NOMO-1 treated with dmso at 0.1 percent for 144 hours (cell line): ENCODE measurements at regions not wholly inside any gene's neighbourhood (a gene's known extent, or its start where the extent isn't known, plus 50 kb on each side); places are given as distances from the start of the nearest gene placed in this dataset.
"Not testable (repeated sequence)": the region's sequence is repeated elsewhere in the genome, so short reads cannot be mapped to it uniquely, and the experiment has no call there.

Source experiments
- DNase-seq: peaks from one replicate; lab custom pipeline; 2025; ENCODE audit not compliant: unreplicated experiment; lab: John Stamatoyannopoulos, UW

GRCh38 chr6:106802139-106802538, 172.4 kb downstream of the CD24 start:
- DNase-seq, result no peak

GRCh38 chr6:106801256-106801655, 171.9 kb downstream of the QRSL1 start:
- DNase-seq, result no peak

- DNase-seq, result no peak
These were observed 171.0 kb downstream of the QRSL1 start for GRCh38 chr6:106800379-106800778.

GRCh38 chr6:106799031-106799894, 169.9 kb downstream of the QRSL1 start:
- DNase-seq, result no peak

- no peak for DNase-seq
These were observed 167.8 kb downstream of the QRSL1 start for GRCh38 chr6:106797186-106797585.

GRCh38 chr6:106796781-106797180, 167.4 kb downstream of the QRSL1 start:
- no peak for DNase-seq

- DNase-seq, result no peak
These were observed 164.8 kb downstream of the QRSL1 start for GRCh38 chr6:106794129-106794528.

- DNase-seq, result no peak
These were observed 163.3 kb downstream of the QRSL1 start for GRCh38 chr6:106792536-106793236.

- DNase-seq, result no peak
These were observed 161.6 kb downstream of the QRSL1 start for GRCh38 chr6:106790935-106791334.

- DNase-seq, result no peak
These were observed 160.9 kb downstream of the QRSL1 start for GRCh38 chr6:106790149-106790770.

- no peak for DNase-seq
These were observed 160.2 kb downstream of the QRSL1 start for GRCh38 chr6:106789428-106790148.

GRCh38 chr6:106788761-106789160, 159.4 kb downstream of the QRSL1 start:
- no peak for DNase-seq

- no peak for DNase-seq
These were observed 158.2 kb downstream of the QRSL1 start for GRCh38 chr6:106787327-106788196.

- no peak for DNase-seq
These were observed 155.9 kb downstream of the QRSL1 start for GRCh38 chr6:106785298-106785697.

- no peak for DNase-seq
These were observed 154.5 kb downstream of the QRSL1 start for GRCh38 chr6:106783640-106784566.

- no peak for DNase-seq
These were observed 153.3 kb downstream of the QRSL1 start for GRCh38 chr6:106782536-106783285.

GRCh38 chr6:106779552-106779951, 150.2 kb downstream of the QRSL1 start:
- DNase-seq, result not testable (repeated sequence)

GRCh38 chr6:106778943-106779342, 149.6 kb downstream of the QRSL1 start:
- no peak for DNase-seq
